AG09319 (cell line): ENCODE measurements at regions not wholly inside any gene's neighbourhood (a gene's known extent, or its start where the extent isn't known, plus 50 kb on each side); places are given as distances from the start of the nearest gene placed in this dataset.

Experiments
- DNase-seq: peaks from one replicate; pipeline ENCODE4 v3.0.0-alpha.2; 2010; ENCODE audit warnings: low read depth; ENCODE audit errors: extremely low read depth
- CTCF ChIP-seq: IDR thresholded peaks from 2 replicates; pipeline ENCODE4 v1.5.1; 2011; ENCODE audit warnings: low read depth, mild to moderate bottlenecking, inconsistent platforms, low read length, moderate library complexity

- DNase-seq, result no peak
- TF ChIP-seq CTCF, result no peak
These were observed 243.8 kb downstream of the DNAJB9 start for GRCh38 chr7:108813251-108814014.

- no peak for TF ChIP-seq CTCF
These were observed 246.1 kb downstream of the DNAJB9 start for GRCh38 chr7:108815815-108816214.

GRCh38 chr7:108818742-108819141 is 249.1 kb downstream of the DNAJB9 start:
- TF ChIP-seq CTCF, result no peak
- DNase-seq, result no peak

More at GRCh38 chr7:108815815-108816214, 246.1 kb downstream of the DNAJB9 start:
- no peak for DNase-seq

GRCh38 chr7:108824840-108825580 is 255.3 kb downstream of the DNAJB9 start:
- no peak for DNase-seq
- TF ChIP-seq CTCF, result no peak

- no peak for TF ChIP-seq CTCF
- DNase-seq, result no peak
These were observed 255.9 kb downstream of the DNAJB9 start for GRCh38 chr7:108825581-108825909.

GRCh38 chr7:108836256-108836655 is 266.6 kb downstream of the DNAJB9 start:
- no peak for TF ChIP-seq CTCF
- no peak for DNase-seq

- no peak for DNase-seq
- TF ChIP-seq CTCF, result no peak
These were observed 268.5 kb downstream of the DNAJB9 start for GRCh38 chr7:108838198-108838597.
